ENCODE measurements at regions not wholly inside any gene's neighbourhood (a gene's known extent, or its start where the extent isn't known, plus 50 kb on each side); places are given as distances from the start of the nearest gene placed in this dataset.

DNA sequence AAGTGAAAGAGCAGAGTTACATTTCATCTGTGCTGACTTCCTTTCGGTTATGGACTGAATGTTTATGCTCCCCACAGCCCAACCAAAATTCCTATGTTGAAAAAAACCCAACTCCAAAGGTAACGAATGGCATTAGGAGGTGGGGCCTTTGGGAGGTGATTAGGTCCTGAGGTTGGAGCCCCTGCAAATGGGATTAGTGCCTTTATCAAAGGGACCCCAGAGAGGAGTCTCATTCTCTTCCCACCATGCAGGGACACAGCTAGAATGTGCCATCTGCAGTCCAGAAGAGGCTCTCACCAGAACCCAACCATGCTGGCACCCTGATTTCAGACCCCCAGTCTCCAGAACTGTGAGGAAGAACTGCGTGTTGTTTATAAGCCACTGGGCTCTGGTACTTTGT is 199.3 kb downstream of the TOMM20 start:
- Histone ChIP-seq H3K27ac (ENCODE audit: low read length) (no peak overlapping the region), H3K9ac (ENCODE audit: low read depth, low read length) (no peak overlapping the region), H3K9me3 (ENCODE audit: insufficient read depth, low read depth, low read length) (no peaks in the 10 kb centered on the region), H3K4me1 (ENCODE audit: insufficient read depth, low read length) (peaks cover 16% of the 10 kb centered on the region), H3K4me3 (ENCODE audit: low read length) (no peak overlapping the region), H3K27me3 (ENCODE audit: insufficient read depth, low read length) (no peaks in the 10 kb centered on the region; the same call in 1 of the 2 replicates), H3K36me3 (ENCODE audit: insufficient read depth, low read depth, low read length) (no peaks in the 10 kb centered on the region)

GRCh38 chr1:234928642-234929041 is 200.0 kb downstream of the TOMM20 start:
- no peaks in the 10 kb centered on the region; the same call in 1 of the 2 replicates for H3K27me3 ChIP-seq (ENCODE audit: insufficient read depth, low read length)
- no peaks in the 10 kb centered on the region for H3K9me3 ChIP-seq (ENCODE audit: insufficient read depth, low read depth, low read length)
- no peaks in the 10 kb centered on the region for H3K36me3 ChIP-seq (ENCODE audit: insufficient read depth, low read depth, low read length)
- no peak overlapping the region for H3K27ac ChIP-seq (ENCODE audit: low read length)
- no peak overlapping the region for H3K4me3 ChIP-seq (ENCODE audit: low read length)
- no peak overlapping the region for H3K9ac ChIP-seq (ENCODE audit: low read depth, low read length)
- H3K4me1 ChIP-seq (ENCODE audit: insufficient read depth, low read length) = peaks cover 16% of the 10 kb centered on the region

DNA sequence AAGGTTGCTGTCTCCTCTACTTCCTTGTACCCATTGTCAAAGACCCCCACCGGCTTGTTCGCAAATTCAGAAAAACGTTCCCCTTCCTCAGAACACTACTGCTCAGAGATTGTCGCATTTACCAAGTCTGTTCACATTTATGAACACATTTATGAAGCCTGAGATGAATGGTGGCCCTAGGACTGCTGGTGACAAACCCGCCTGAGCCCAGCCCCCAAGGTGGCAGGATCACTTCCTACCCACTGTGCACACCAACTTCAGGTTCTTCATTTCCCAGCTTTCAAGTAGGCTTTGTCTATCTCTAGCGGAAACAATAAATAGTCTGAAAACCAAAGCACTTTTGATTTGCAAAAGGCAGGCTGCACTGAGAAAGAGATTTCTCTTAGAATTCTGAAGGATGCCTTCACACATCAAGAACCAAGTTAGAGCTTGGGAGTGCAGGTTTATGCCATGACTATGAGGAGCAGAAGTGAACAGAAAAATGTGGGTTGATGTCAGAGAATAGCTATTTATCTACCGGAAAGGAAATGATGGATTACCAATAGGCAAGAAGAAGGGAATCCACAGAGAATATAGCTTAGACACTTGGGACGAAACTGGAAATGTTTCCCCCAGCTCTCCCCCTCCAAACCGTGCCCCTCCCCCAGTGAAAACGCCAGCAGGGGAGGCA is 200.5 kb downstream of the TOMM20 start:
- peaks cover 16% of the 10 kb centered on the region for H3K4me1 ChIP-seq (ENCODE audit: insufficient read depth, low read length)
- H3K9ac ChIP-seq (ENCODE audit: low read depth, low read length) = no peak overlapping the region
- no peak overlapping the region for H3K27ac ChIP-seq (ENCODE audit: low read length)
- no peaks in the 10 kb centered on the region for H3K36me3 ChIP-seq (ENCODE audit: insufficient read depth, low read depth, low read length)
- no peak overlapping the region for H3K4me3 ChIP-seq (ENCODE audit: low read length)
- H3K27me3 ChIP-seq (ENCODE audit: insufficient read depth, low read length) = no peaks in the 10 kb centered on the region; the same call in 1 of the 2 replicates
- H3K9me3 ChIP-seq (ENCODE audit: insufficient read depth, low read depth, low read length) = no peaks in the 10 kb centered on the region

GRCh38 chr1:234927312-234927970 is 201.2 kb downstream of the TOMM20 start:
- H3K9ac ChIP-seq (ENCODE audit: low read depth, low read length) = no peak overlapping the region
- no peak overlapping the region for H3K4me3 ChIP-seq (ENCODE audit: low read length)
- no peak overlapping the region for H3K27ac ChIP-seq (ENCODE audit: low read length)
- H3K4me1 ChIP-seq (ENCODE audit: insufficient read depth, low read length) = peaks cover 16% of the 10 kb centered on the region
- H3K27me3 ChIP-seq (ENCODE audit: insufficient read depth, low read length) = no peaks in the 10 kb centered on the region; the same call in 1 of the 2 replicates
- no peaks in the 10 kb centered on the region for H3K36me3 ChIP-seq (ENCODE audit: insufficient read depth, low read depth, low read length)
- no peaks in the 10 kb centered on the region for H3K9me3 ChIP-seq (ENCODE audit: insufficient read depth, low read depth, low read length)

GRCh38 chr1:234926559-234927311 is 201.9 kb downstream of the TOMM20 start:
- Histone ChIP-seq H3K4me1 (ENCODE audit: insufficient read depth, low read length) (peaks cover 16% of the 10 kb centered on the region), H3K9me3 (ENCODE audit: insufficient read depth, low read depth, low read length) (no peaks in the 10 kb centered on the region), H3K9ac (ENCODE audit: low read depth, low read length) (peak overlapping the region; percentile 31; the same call in 1 of the 2 replicates), H3K27ac (ENCODE audit: low read length) (no peak overlapping the region), H3K4me3 (ENCODE audit: low read length) (no peak overlapping the region), H3K36me3 (ENCODE audit: insufficient read depth, low read depth, low read length) (no peaks in the 10 kb centered on the region), H3K27me3 (ENCODE audit: insufficient read depth, low read length) (no peaks in the 10 kb centered on the region; the same call in 1 of the 2 replicates)

- Histone ChIP-seq H3K27ac (ENCODE audit: low read length) (no peak overlapping the region), H3K9me3 (ENCODE audit: insufficient read depth, low read depth, low read length) (no peaks in the 10 kb centered on the region), H3K27me3 (ENCODE audit: insufficient read depth, low read length) (no peaks in the 10 kb centered on the region; the same call in 1 of the 2 replicates), H3K9ac (ENCODE audit: low read depth, low read length) (peak overlapping the region; percentile 31; the same call in 1 of the 2 replicates), H3K36me3 (ENCODE audit: insufficient read depth, low read depth, low read length) (no peaks in the 10 kb centered on the region), H3K4me3 (ENCODE audit: low read length) (no peak overlapping the region), H3K4me1 (ENCODE audit: insufficient read depth, low read length) (peaks cover 16% of the 10 kb centered on the region)
Measured at GRCh38 chr1:234926264-234926558, 202.4 kb downstream of the TOMM20 start.

- Histone ChIP-seq H3K9ac (ENCODE audit: low read depth, low read length) (peak overlapping the region; percentile 31; the same call in 1 of the 2 replicates), H3K9me3 (ENCODE audit: insufficient read depth, low read depth, low read length) (no peaks in the 10 kb centered on the region), H3K27ac (ENCODE audit: low read length) (no peak overlapping the region), H3K27me3 (ENCODE audit: insufficient read depth, low read length) (no peaks in the 10 kb centered on the region; the same call in 1 of the 2 replicates), H3K36me3 (ENCODE audit: insufficient read depth, low read depth, low read length) (no peaks in the 10 kb centered on the region), H3K4me3 (ENCODE audit: low read length) (no peak overlapping the region), H3K4me1 (ENCODE audit: insufficient read depth, low read length) (peaks cover 16% of the 10 kb centered on the region)
Measured at GRCh38 chr1:234925440-234926263, 203.0 kb downstream of the TOMM20 start.

GRCh38 chr1:234924450-234925355 is 203.9 kb downstream of the TOMM20 start:
- Histone ChIP-seq H3K9ac (ENCODE audit: low read depth, low read length) (no peak overlapping the region), H3K9me3 (ENCODE audit: insufficient read depth, low read depth, low read length) (no peaks in the 10 kb centered on the region), H3K4me3 (ENCODE audit: low read length) (no peak overlapping the region), H3K4me1 (ENCODE audit: insufficient read depth, low read length) (peaks cover 16% of the 10 kb centered on the region), H3K36me3 (ENCODE audit: insufficient read depth, low read depth, low read length) (no peaks in the 10 kb centered on the region), H3K27me3 (ENCODE audit: insufficient read depth, low read length) (no peaks in the 10 kb centered on the region; the same call in 1 of the 2 replicates), H3K27ac (ENCODE audit: low read length) (no peak overlapping the region)

GRCh38 chr1:234923626-234924025 is 205.0 kb downstream of the TOMM20 start:
- Histone ChIP-seq H3K9me3 (ENCODE audit: insufficient read depth, low read depth, low read length) (no peaks in the 10 kb centered on the region), H3K27ac (ENCODE audit: low read length) (no peak overlapping the region), H3K4me1 (ENCODE audit: insufficient read depth, low read length) (peaks cover 17% of the 10 kb centered on the region), H3K27me3 (ENCODE audit: insufficient read depth, low read length) (no peaks in the 10 kb centered on the region; the same call in 1 of the 2 replicates), H3K4me3 (ENCODE audit: low read length) (no peak overlapping the region), H3K9ac (ENCODE audit: low read depth, low read length) (no peak overlapping the region), H3K36me3 (ENCODE audit: insufficient read depth, low read depth, low read length) (no peaks in the 10 kb centered on the region)

- Histone ChIP-seq H3K36me3 (ENCODE audit: insufficient read depth, low read depth, low read length) (no peaks in the 10 kb centered on the region), H3K9ac (ENCODE audit: low read depth, low read length) (no peak overlapping the region), H3K4me1 (ENCODE audit: insufficient read depth, low read length) (peaks cover 17% of the 10 kb centered on the region), H3K4me3 (ENCODE audit: low read length) (no peak overlapping the region), H3K27me3 (ENCODE audit: insufficient read depth, low read length) (no peaks in the 10 kb centered on the region; the same call in 1 of the 2 replicates), H3K9me3 (ENCODE audit: insufficient read depth, low read depth, low read length) (no peaks in the 10 kb centered on the region), H3K27ac (ENCODE audit: low read length) (no peak overlapping the region)
Measured at GRCh38 chr1:234922987-234923386, 205.7 kb downstream of the TOMM20 start.

Data from iPS-20b (cell line).